Iris pigment epithelial cell (primary cell): ENCODE measurements at regions not wholly inside any gene's neighbourhood (a gene's known extent, or its start where the extent isn't known, plus 50 kb on each side); places are given as distances from the start of the nearest gene placed in this dataset.
"Not testable (repeated sequence)": the region's sequence is repeated elsewhere in the genome, so short reads cannot be mapped to it uniquely, and the experiment has no call there.

Source experiments
- DNase-seq: peaks from one replicate; pipeline ENCODE4 v3.0.0-alpha.2; 2011; ENCODE audit warnings: low read depth

DNA sequence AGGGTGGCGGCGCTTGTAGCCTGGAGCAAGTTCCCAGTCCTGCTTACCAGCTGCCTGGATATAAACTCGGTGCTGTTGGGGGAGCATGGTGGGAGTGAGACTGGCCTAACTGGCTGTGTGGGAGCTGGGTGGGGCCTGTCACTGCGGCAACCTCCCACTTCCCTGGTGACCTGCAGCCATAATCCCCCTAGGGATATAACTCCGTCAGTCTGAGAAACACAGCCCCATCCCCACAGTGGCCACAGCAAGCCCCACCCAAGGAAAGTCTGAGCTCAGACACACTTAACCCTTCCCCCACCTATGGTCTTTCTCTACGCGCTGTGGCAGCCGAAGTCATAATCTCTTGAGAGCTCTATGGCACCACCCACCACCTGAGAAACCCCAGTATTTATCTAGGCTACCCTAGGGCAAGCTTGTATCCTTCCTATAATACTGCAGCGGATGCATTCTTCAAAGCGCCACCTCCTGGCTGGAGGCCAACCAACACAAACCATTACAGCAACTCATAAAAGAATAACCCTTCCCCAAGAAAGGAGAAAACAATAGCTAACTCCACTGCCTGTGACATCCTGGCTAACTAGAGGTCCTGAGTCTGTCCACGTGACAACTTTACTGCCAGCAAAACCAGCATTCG is 57.4 kb downstream of the ZNF648 start:
- no peak for DNase-seq

GRCh38 chr1:182003025-182003725 is 58.3 kb downstream of the ZNF648 start:
- no peak for DNase-seq

DNA sequence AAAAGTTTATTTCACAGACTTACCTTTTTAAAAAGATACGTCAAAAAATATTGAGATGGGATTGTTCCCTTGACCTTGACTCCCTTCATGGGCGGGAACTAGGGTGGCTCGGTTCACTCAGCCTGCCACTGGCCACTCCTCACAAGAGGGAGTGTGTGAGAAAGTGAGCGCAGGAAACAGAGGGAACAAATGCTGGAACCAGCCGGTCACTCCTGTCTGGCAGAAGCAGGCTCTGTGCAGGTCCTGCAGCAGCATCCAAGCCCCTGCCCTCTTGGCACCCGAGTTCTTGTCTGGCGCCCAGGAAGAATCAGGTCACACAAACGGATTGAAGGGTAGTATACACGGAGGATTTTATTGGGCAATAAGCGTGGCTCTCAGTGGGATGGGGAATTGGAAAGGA is 58.9 kb downstream of the ZNF648 start:
- DNase-seq, result no peak

GRCh38 chr1:181998858-181999257 is 62.7 kb downstream of the ZNF648 start:
- no peak for DNase-seq

- no peak for DNase-seq
Observed at GRCh38 chr1:181992072-181992471, 69.4 kb downstream of the ZNF648 start.

- DNase-seq, result no peak
Observed at GRCh38 chr1:181990728-181991127, 70.8 kb downstream of the ZNF648 start.

DNA sequence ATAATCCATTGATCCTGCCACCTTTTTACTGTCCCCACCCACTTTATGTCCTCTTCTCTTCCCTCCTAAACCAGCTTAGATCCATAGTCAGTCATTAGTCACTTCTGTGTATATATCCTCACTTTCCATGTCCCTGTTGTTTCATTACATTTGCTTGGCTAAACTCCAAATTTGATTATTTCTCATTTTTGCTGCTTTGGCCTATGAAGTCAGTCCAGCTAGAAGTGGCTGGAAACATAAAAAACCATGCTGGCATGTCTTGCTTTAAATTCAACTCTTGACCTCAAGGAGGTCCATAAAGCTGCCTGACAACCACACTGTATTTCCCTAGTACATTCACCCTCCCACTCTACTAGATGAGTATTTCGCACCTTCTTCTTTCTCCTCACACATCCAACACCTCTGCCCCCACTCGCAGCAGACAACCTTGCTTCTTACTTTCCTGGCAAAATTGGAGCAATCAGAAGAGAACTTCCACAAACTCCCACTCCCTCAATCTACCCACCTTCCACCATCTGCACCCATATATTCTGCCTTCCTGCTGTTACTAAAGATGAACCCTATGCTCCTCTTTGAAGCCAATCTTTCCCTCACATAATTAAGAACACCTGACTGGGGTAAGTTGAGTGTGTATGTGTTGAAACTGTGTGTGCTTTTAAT is 72.1 kb downstream of the ZNF648 start:
- DNase-seq, result no peak

DNA sequence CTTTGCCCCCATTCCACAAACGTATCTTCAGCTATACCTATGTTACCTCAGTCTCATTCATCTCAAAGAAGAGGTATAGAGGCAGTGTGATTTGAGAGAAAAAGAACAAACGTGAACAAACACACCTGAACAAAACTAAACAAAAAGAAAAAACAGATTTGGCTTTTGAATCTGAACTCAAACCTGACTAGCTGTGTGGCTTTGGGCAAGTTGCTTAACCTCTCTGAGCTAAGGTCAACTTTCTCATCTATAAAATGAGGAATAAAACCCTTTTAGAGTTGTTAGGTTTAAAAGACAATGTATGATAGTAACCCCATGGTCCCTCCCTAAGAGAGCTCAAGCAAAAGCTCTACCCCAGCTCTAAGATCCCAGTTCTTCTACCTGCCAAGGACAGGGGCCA is 73.5 kb downstream of the ZNF648 start:
- DNase-seq, result no peak

DNA sequence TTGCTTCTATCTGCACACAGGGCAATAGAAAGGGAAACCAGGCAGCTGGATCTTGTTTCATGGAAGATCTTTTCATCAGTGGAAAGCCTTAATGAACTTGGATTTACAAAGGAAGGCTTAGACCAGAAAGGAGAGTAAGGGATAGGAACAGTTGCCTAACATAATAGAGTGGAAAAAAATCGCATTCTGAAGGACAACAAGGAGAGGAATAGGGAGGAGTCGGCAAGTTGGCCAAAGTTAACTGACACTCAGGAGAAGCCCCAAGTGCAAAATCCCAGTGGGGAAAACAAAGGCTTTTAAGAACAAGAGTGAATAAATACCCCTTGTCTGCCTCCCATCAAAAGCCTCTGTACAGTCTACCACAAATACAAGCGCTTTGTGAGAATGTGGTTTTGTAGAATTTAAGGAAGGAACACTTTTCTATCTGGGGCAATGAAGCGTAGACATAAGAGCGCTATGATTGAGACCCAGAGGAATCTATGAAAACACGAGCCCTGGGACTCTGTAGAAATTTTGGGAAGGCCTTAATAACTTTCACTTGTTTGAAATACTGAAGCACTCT is 74.1 kb downstream of the ZNF648 start:
- no peak for DNase-seq

DNA sequence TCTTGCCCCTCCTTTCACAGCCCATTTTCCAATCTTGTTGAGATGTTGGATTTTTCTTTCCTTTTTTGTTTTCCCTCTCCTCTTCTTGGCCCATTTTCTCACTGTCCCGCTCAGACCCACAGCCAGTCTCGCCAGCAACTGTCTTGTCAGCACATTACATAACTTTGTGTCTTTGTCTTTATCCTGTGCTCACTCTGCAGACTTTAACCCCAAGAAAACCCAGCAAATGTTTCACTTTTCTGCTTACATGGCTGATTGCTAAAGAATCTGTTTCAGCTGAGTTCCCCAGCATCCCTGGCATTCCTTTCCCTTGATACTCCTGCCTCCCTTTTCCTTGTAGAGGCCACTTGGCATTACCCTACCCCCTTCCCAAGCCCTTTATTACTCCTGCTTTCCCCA is 74.6 kb downstream of the ZNF648 start:
- DNase-seq, result no peak

DNA sequence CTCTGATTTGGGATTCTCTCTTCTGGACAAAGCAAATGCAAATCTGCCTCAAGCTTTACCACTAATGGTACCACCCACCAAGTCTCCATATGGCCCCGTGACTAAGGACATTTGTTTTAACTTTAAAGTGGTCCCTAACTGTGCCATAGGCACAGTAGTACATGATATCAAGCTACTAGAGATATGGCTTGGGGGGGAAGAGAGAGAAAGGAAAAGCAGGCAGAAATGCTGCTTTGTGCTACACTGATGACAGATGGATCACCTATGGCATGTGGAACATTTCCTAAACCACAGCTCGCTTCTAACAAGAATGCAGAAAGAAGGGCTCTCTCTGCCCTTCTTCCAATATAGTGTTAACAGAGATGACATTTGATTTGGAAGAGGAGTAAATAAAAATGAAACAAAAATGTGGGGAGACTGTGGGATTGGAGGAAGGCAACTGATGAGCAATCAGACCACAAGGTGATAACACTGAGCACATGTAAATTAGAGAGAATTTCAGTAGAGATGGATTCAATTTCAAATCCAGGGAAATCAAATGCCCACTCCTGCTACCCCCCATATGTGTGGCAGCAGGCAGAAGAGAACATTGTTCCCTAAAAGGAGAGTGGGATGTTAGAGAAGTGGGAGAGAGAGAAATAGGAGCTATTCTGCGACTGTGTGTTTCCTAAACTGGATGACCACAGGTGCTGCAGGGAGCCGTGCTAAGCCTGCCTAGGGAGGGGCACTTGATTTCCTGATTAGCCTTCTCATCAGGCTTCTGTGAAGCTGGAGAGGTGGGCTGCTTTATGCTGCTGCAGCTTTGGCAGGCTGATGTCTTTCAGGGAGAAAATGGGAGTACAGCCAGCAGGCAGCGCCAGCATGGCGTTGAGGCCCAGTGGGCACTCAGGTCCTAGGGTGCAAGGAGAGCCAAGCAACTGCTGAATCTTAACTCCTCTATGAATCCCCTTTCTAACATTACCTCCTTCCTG is 75.3 kb downstream of the ZNF648 start:
- DNase-seq, result no peak

DNA sequence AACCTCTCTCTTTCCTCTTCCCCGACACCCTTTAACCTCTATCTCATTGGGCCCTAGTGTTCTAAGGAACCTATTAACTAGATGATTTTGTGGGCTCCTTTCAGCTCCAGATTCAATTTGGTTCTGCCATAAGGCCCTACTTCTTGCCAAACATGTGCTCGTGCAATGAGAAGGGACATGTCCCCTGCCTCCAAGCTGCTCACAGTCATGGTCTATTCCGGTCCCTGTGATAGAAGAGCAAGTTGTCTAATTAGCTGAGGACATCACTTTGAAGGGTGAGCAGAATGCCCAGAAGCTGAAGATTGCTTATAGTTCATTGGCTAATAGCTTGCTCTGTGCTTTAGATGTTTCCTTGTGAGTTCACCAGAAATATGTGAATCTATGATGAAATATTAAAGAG is 76.2 kb downstream of the ZNF648 start:
- no peak for DNase-seq

- no peak for DNase-seq
Observed at GRCh38 chr1:181984006-181984405, 77.5 kb downstream of the ZNF648 start.

DNA sequence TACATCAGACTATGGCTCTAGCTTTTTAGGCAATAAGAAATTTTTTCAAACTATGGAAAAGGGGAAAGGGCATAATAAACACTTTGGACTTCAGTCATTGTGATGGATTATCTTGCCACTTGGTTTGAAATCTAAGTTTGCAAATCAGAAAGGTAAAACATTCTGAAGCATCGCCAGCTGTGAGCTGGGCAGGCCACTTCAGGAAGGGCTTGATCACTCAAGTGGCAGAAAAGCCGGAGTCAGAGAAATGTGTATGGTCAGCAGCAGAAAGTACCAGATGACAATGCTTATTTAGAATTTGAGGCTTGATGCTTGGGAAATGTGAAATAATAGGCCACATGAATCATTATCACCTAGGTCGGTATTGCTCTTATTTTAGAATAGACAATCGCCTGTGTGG is 79.7 kb downstream of the ZNF648 start:
- DNase-seq, result no peak

DNA sequence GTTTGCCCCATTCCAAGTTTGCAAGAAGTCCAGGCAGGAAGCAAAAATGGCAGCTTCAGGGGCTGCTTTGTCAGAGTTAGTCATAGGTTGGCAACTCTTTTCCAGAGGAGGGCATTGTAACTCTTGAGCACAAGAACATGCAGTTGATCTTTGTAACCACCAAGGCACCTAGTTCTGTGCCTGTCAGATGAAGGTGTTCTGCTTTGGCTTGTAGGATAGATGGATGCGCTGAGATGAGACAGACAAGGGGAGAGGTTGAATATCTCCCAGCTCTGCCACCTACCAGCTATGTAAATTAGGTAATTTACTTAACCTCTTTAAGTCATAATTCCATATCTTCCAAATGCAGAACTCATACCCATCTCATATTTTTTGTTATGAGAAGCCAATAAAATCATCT is 89.3 kb downstream of the ZNF648 start:
- no peak for DNase-seq

DNA sequence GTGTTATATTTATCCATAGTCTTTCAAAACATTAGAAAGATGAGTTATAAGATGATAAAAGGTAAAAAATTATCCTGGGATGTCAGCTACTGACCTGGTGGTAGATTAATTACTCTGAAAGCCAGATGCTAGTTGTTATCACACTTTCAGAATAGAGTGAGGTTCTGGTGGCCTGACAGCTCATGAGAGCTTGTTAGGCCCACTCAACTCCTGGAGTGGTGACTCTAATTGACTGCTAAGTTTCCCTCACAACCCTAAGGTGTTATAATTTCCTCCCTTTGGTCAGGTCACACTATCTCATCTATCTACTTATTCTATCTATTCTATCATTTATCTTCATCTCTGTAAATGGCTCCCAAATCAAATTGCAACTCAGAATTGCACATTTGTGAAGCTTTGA is 90.1 kb downstream of the ZNF648 start:
- DNase-seq, result no peak

- no peak for DNase-seq
Observed at GRCh38 chr1:181969902-181970301, 91.6 kb downstream of the ZNF648 start.

DNA sequence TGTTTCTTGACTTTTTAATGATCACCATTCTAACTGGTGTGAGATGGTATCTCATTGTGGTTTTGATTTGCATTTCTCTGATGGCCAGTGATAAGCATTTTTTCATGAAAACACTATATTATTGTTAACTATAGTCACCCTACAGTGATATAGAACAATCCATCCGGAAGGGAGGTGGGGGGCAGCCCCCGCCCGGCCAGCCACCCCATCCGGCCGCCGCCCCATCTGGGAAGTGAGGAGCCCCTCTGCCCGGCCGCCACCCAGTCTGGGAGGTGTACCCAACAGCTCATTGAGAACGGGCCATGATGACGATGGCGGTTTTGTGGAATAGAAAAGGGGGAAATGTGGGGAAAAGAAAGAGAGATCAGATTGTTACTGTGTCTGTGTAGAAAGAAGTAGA is 106.8 kb downstream of the ZNF648 start:
- not testable (repeated sequence) for DNase-seq

GRCh38 chr1:181954178-181954577 is 107.3 kb downstream of the ZNF648 start:
- not testable (repeated sequence) for DNase-seq

- DNase-seq, result no peak
Observed at GRCh38 chr1:181953596-181953995, 107.9 kb downstream of the ZNF648 start.

DNA sequence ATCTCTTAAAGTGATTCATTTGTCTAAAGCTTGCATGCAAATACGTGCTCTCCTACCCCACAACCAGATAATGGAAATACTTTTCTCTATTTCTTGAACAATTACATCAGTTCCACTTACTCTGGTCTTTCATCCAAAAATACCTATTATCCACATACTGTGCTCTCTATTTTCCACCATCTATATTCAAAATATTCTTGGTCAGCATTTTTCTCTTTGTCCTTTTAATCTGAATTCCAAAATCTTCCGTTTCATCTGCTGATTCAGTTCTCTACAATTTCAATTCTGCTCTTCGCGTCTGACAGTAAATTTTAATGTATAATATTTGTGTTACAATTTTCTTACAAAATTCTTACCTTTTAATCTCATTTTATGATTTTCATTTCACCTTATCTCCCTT is 110.3 kb downstream of the ZNF648 start:
- DNase-seq, result no peak

GRCh38 chr1:181949500-181949899 is 112.0 kb downstream of the ZNF648 start:
- DNase-seq, result no peak
